C4-2B (cell line): ENCODE measurements at regions not wholly inside any gene's neighbourhood (a gene's known extent, or its start where the extent isn't known, plus 50 kb on each side); places are given as distances from the start of the nearest gene placed in this dataset.
"Not testable (repeated sequence)": the region's sequence is repeated elsewhere in the genome, so short reads cannot be mapped to it uniquely, and the experiment has no call there.

ENCODE experiments used
- H3K27ac ChIP-seq: fragments of 450-650 bp; 2 replicates; pipeline ENCODE4 v1.5.1; 2017
- CTCF ChIP-seq: fragments of 450-650 bp; conservative IDR thresholded peaks from 2 replicates; pipeline ENCODE4 v1.5.1; 2017; ENCODE audit warnings: mild to moderate bottlenecking
- ZFX ChIP-seq: fragments of 450-650 bp; IDR thresholded peaks from 2 replicates; pipeline ENCODE4 v1.6.1; 2017

GRCh38 chr10:4609251-4609650 is 216.8 kb upstream of the AKR1E2 start:
- H3K27ac ChIP-seq: no peak overlapping the region
- TF ChIP-seq CTCF (no peak), ZFX (no peak)

- no peak overlapping the region for H3K27ac ChIP-seq
- no peak for TF ChIP-seq CTCF
- TF ChIP-seq ZFX: no peak
Observed at GRCh38 chr10:4607681-4608080, 218.3 kb upstream of the AKR1E2 start.

GRCh38 chr10:4606856-4607636 is 219.0 kb upstream of the AKR1E2 start:
- TF ChIP-seq CTCF: no peak
- TF ChIP-seq ZFX: no peak
- no peak overlapping the region for H3K27ac ChIP-seq

- no peak for TF ChIP-seq ZFX
- TF ChIP-seq CTCF: no peak
- H3K27ac ChIP-seq: no peak overlapping the region
Observed at GRCh38 chr10:4602764-4603491, 223.1 kb upstream of the AKR1E2 start.

- H3K27ac ChIP-seq: no peak overlapping the region
- no peak for TF ChIP-seq CTCF
- no peak for TF ChIP-seq ZFX
Observed at GRCh38 chr10:4599471-4599870, 226.5 kb upstream of the AKR1E2 start.

- not testable (repeated sequence) for H3K27ac ChIP-seq
Observed at GRCh38 chr10:4597898-4598297, 228.1 kb upstream of the AKR1E2 start.

GRCh38 chr10:4596951-4597350 is 229.1 kb upstream of the AKR1E2 start:
- no peak overlapping the region for H3K27ac ChIP-seq
- no peak for TF ChIP-seq ZFX

- no peak overlapping the region for H3K27ac ChIP-seq
- TF ChIP-seq ZFX (no peak), CTCF (no peak)
Observed at GRCh38 chr10:4595719-4596319, 230.2 kb upstream of the AKR1E2 start.
